ENCODE measurements at regions not wholly inside any gene's neighbourhood (a gene's known extent, or its start where the extent isn't known, plus 50 kb on each side); places are given as distances from the start of the nearest gene placed in this dataset.

DNA sequence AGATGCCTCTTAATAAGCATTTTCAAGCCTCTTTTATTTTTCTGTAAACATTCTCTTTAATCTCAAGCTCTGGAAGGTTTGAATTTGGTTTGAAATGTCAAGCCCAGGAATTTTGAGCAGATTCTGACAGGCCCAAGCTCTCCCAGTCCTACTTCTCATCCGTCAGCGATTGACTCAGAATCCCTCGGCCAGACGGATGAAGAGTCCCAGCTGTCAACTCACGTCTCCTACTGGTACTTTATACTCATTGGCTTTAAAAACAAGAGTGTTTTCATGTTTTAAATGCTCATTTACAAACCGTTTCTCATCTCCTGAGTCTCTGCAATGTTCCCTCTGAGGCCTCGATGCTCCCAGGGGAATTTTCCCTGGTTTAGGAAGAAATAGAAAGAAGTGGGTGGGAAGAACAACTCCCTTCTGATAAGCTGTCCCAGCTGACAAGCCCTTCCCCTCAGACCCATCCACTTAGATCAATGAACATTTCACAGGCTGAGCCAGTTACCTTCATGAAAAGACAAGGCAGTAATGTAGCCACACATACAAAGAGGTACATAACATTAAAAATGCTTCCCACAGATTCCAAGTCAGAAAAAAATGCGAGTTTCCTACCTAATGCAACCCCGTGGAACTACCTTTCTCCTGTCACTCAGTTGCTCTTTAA, 478.2 kb upstream of the DPH6 start:
- TF ChIP-seq, protein P1, sequence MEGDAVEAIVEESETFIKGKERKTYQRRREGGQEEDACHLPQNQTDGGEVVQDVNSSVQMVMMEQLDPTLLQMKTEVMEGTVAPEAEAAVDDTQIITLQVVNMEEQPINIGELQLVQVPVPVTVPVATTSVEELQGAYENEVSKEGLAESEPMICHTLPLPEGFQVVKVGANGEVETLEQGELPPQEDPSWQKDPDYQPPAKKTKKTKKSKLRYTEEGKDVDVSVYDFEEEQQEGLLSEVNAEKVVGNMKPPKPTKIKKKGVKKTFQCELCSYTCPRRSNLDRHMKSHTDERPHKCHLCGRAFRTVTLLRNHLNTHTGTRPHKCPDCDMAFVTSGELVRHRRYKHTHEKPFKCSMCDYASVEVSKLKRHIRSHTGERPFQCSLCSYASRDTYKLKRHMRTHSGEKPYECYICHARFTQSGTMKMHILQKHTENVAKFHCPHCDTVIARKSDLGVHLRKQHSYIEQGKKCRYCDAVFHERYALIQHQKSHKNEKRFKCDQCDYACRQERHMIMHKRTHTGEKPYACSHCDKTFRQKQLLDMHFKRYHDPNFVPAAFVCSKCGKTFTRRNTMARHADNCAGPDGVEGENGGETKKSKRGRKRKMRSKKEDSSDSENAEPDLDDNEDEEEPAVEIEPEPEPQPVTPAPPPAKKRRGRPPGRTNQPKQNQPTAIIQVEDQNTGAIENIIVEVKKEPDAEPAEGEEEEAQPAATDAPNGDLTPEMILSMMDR (tag by site-specific recombination; IDR thresholded peaks at IDR 0.05) = no peak
- TF ChIP-seq MEIS1 (CRISPR knock-in tag; IDR thresholded peaks at IDR 0.05; ENCODE audit: borderline replicate concordance) (no peak), YY1 (tag by site-specific recombination; IDR thresholded peaks at IDR 0.05) (no peak), ZNF121 (tag by site-specific recombination; IDR thresholded peaks at IDR 0.05) (no peak), ZBTB7A (tag by site-specific recombination; IDR thresholded peaks at IDR 0.05; ENCODE audit: low read depth) (no peak), ZNF558 (tag by site-specific recombination; IDR thresholded peaks at IDR 0.05) (no peak), TCF7L2 (IDR thresholded peaks at IDR 0.05; ENCODE audit: borderline replicate concordance, low read depth, low read length) (no peak), KLF16 (tag by site-specific recombination; IDR thresholded peaks at IDR 0.05) (no peak)

Data from HEK293 (cell line).